A549 (cell line): ENCODE measurements at regions not wholly inside any gene's neighbourhood (a gene's known extent, or its start where the extent isn't known, plus 50 kb on each side); places are given as distances from the start of the nearest gene placed in this dataset.

Source experiments
- CHD2 ChIP-seq: fragments of 150-350 bp; IDR thresholded peaks from 2 replicates; pipeline ENCODE4 v1.6.1; 2014; ENCODE audit warnings: low read length; ENCODE audit not compliant: partially characterized antibody
- CTCF ChIP-seq: fragments of >200 bp; sonication (Bioruptor Twin); formaldehyde crosslinking; IDR thresholded peaks from 3 replicates; pipeline ENCODE4 v1.5.1; 2016
- JUNB ChIP-seq: fragments of >200 bp; sonication (Bioruptor Twin); formaldehyde crosslinking; IDR thresholded peaks from 2 replicates; pipeline ENCODE4 v1.6.1; 2016
- MAX ChIP-seq: IDR thresholded peaks from 2 replicates; pipeline ENCODE4 v1.6.1; 2012
- MYC ChIP-seq: IDR thresholded peaks from 2 replicates; pipeline ENCODE4 v1.6.1; 2012; ENCODE audit warnings: mild to moderate bottlenecking, inconsistent platforms, low read length, improper control_type of control experiment, borderline replicate concordance
- NFE2L2 ChIP-seq: fragments of 150-350 bp; conservative IDR thresholded peaks from 2 replicates; pipeline ENCODE4 v1.6.1; 2014; ENCODE audit warnings: low read length
- PHF8 ChIP-seq: fragments of 200-600 bp; sonication (generic); IDR thresholded peaks from 2 replicates; pipeline ENCODE4 v1.6.1; 2016; ENCODE audit warnings: low read depth, mild to moderate bottlenecking, antibody characterized with exemption, moderate library complexity, borderline replicate concordance
- POLR2A ChIP-seq: IDR thresholded peaks from 2 replicates; pipeline ENCODE4 v1.6.1; 2012; ENCODE audit warnings: mild to moderate bottlenecking, low read length
- RNF2 ChIP-seq: fragments of 200-600 bp; sonication (generic); IDR thresholded peaks from 2 replicates; pipeline ENCODE4 v1.6.1; 2016; ENCODE audit warnings: low read depth, mild to moderate bottlenecking, antibody characterized with exemption, moderate library complexity, borderline replicate concordance
- ZC3H11A ChIP-seq: fragments of 450-650 bp; IDR thresholded peaks from 2 replicates; pipeline ENCODE4 v1.6.1; 2014; ENCODE audit warnings: antibody characterized with exemption, mild to moderate bottlenecking

- TF ChIP-seq CTCF (no peak), POLR2A (no peak), PHF8 (no peak), MYC (no peak), MAX (no peak), NFE2L2 (no peak), RNF2 (no peak), JUNB (no peak), CHD2 (no peak), ZC3H11A (no peak)
These were observed 272.6 kb downstream of the ENC1 start for GRCh38 chr5:74367934-74368333.
